ENCODE measurements at regions not wholly inside any gene's neighbourhood (a gene's known extent, or its start where the extent isn't known, plus 50 kb on each side); places are given as distances from the start of the nearest gene placed in this dataset.
A peak's percentile ranks its signal among the peaks of the same experiment; 100 is the strongest.

DNA sequence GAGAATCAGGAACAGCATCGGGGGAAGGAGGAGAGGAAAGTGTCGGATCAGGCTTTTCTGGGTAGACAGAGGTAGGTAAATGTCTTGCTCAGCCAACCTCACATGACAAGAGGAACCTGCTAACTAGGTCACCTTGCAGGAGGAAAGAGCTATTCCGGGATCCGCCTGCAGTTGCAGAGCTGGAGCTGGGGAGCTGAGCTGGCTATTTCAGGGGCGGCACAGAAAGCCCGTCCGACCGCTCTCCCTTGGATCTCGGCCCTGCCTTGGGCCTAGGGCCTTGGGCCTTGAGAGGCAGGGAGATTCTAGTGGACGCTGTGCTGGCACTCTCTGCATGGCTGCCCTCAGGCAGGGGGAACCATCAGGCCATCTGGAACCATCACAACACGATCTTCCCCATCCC lies 56.5 kb upstream of the CTPS1 start:
- H3K4me3 ChIP-seq (ENCODE audit: control insufficient read depth, low read depth, low read length) = no peak overlapping the region
- TF ChIP-seq, protein P1, sequence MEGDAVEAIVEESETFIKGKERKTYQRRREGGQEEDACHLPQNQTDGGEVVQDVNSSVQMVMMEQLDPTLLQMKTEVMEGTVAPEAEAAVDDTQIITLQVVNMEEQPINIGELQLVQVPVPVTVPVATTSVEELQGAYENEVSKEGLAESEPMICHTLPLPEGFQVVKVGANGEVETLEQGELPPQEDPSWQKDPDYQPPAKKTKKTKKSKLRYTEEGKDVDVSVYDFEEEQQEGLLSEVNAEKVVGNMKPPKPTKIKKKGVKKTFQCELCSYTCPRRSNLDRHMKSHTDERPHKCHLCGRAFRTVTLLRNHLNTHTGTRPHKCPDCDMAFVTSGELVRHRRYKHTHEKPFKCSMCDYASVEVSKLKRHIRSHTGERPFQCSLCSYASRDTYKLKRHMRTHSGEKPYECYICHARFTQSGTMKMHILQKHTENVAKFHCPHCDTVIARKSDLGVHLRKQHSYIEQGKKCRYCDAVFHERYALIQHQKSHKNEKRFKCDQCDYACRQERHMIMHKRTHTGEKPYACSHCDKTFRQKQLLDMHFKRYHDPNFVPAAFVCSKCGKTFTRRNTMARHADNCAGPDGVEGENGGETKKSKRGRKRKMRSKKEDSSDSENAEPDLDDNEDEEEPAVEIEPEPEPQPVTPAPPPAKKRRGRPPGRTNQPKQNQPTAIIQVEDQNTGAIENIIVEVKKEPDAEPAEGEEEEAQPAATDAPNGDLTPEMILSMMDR (conservative IDR thresholded peaks at IDR 0.05; ENCODE audit: control insufficient read depth, insufficient read depth, low read depth, low read length) = no peak
- no peak for DNase-seq (ENCODE audit: low read depth)

DNA sequence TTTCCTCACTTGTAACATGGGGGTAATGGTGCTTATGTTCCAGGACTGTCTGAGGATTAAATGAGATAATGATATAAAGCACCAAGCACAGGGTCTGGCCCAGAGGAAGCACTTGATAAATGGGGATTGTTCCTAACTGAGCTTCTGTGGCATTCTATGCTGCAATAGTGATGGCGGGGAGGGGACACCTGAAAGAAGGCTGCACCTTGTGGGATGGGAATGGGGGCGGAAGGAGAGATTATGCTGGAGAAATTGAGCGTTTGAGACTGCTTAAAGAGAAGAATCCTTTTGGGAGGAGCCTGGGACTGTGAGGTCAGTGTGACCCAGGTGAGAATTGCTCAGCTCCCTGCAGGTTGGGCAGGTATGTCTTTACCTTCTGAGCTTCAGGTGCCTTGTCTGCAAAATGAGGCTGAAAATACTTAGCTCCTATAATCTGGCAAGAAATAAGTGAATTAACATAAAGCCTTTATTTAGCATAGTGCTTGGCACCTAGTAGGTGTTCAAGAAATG lies 55.9 kb upstream of the CTPS1 start:
- no peak overlapping the region for H3K4me3 ChIP-seq (ENCODE audit: control insufficient read depth, low read depth, low read length)
- no peak for DNase-seq (ENCODE audit: low read depth)
- TF ChIP-seq, protein P1 (conservative IDR thresholded peaks at IDR 0.05; ENCODE audit: control insufficient read depth, insufficient read depth, low read depth, low read length) = no peak

DNA sequence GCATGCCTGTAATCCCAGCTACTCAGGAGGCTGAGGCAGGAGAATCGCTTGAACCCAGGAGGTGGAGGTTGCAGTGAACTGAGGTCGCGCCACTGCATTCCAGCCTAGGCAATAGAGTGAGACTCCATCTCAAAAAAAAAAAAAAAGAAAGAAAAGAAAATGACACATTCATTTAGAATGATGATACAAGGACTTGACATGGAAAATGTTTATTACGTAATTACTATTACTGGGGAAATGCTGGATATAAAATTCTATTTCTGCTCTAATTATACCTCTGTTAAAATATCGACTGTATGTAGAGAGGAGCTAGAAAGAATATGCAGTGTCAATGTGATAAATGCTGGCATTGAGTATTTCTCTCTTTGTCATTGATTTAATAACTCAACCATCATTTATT lies 54.7 kb upstream of the CTPS1 start:
- H3K4me3 ChIP-seq (ENCODE audit: control insufficient read depth, low read depth, low read length) = no peak overlapping the region
- no peak for DNase-seq (ENCODE audit: low read depth)
- TF ChIP-seq, protein P1 (conservative IDR thresholded peaks at IDR 0.05; ENCODE audit: control insufficient read depth, insufficient read depth, low read depth, low read length) = no peak

GRCh38 chr1:40925834-40926410 lies 53.6 kb upstream of the CTPS1 start:
- H3K4me3 ChIP-seq (ENCODE audit: control insufficient read depth, low read depth, low read length) = no peak overlapping the region

GRCh38 chr1:40926441-40926840 lies 53.1 kb upstream of the CTPS1 start:
- no peak overlapping the region for H3K4me3 ChIP-seq (ENCODE audit: control insufficient read depth, low read depth, low read length)
- peak; percentile 61 for DNase-seq (ENCODE audit: low read depth)
- TF ChIP-seq, protein P1 (conservative IDR thresholded peaks at IDR 0.05; ENCODE audit: control insufficient read depth, insufficient read depth, low read depth, low read length) = no peak

More at GRCh38 chr1:40925834-40926410, 53.6 kb upstream of the CTPS1 start:
- TF ChIP-seq, protein P1 (conservative IDR thresholded peaks at IDR 0.05; ENCODE audit: control insufficient read depth, insufficient read depth, low read depth, low read length) = no peak
- DNase-seq (ENCODE audit: low read depth) = no peak

DNA sequence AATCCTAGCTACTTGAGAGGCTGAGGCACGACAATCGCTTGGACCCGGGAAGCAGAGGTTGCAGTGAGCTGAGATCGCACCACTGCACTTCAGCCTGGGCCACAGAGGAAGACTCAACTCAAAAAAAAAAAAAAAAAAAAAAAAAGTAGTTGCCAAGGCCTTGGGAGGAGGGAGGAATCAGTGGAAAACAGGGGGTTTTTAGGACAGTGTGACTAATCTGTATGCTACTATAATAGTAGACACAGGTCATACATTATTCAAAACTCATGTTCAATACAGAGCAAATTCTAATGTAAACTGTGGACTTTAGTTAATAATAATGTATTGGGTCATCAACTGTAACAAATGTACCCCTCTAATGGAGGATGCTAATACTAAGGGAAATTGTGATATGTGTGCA lies 51.7 kb upstream of the CTPS1 start:
- H3K4me3 ChIP-seq (ENCODE audit: control insufficient read depth, low read depth, low read length) = no peak overlapping the region
- DNase-seq (ENCODE audit: low read depth) = no peak
- TF ChIP-seq, protein P1 (conservative IDR thresholded peaks at IDR 0.05; ENCODE audit: control insufficient read depth, insufficient read depth, low read depth, low read length) = no peak
